HG03432 (cell line): ENCODE measurements at regions not wholly inside any gene's neighbourhood (a gene's known extent, or its start where the extent isn't known, plus 50 kb on each side); places are given as distances from the start of the nearest gene placed in this dataset.

ENCODE experiments used
- ATAC-seq: cut with Tn5 transposase; IDR thresholded peaks from one replicate; pipeline ENCODE4 v1.9.1; 2021; ENCODE audit warnings: mild to moderate bottlenecking, moderate library complexity; ENCODE audit not compliant: unreplicated experiment

- ATAC-seq: no peak
Observed at GRCh38 chr2:139359818-139360217, 579.6 kb upstream of the NXPH2 start.

DNA sequence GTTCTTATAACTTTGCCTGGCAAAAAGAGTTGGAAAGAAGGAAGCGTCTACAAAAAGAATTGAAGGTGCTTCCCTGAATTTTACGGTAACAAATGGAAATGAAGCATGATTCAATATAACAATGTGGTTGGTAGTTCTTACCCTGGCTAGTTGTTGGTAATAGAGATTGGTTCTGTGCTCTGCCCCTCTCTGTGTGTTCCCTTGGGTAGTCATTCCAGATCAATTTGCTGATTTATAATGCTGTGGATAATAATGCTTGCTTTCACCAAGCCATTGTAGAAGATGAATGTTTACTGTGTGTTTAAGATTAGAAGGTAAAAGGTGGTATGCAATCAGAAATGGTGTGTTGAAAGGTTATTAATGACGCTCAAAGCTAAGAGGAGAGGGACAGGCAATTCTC is 577.8 kb upstream of the NXPH2 start:
- no peak for ATAC-seq

DNA sequence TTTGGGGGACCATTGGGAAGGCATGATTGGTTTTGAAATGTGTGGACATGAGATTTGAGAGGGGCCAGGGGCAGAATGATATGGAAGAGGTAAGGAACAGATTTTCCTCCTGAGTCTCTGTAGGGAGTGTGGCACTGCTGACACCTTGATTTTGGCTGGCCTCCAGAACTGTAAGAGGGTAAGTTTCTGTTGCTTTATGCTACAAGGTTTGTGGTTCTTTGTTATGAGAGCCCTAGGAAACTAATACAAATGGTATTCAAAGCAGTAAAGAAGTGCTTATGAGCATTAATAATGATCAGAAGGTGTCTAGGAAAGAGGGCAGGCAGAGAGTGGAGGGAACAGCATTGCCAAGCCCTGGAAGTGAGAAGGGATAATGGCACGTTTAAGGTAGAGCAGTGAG is 574.3 kb upstream of the NXPH2 start:
- ATAC-seq: no peak

GRCh38 chr2:139353874-139354273 is 573.7 kb upstream of the NXPH2 start:
- no peak for ATAC-seq

GRCh38 chr2:139317259-139317658 is 537.1 kb upstream of the NXPH2 start:
- ATAC-seq: no peak

- ATAC-seq: no peak
Observed at GRCh38 chr2:139314059-139314458, 533.9 kb upstream of the NXPH2 start.

DNA sequence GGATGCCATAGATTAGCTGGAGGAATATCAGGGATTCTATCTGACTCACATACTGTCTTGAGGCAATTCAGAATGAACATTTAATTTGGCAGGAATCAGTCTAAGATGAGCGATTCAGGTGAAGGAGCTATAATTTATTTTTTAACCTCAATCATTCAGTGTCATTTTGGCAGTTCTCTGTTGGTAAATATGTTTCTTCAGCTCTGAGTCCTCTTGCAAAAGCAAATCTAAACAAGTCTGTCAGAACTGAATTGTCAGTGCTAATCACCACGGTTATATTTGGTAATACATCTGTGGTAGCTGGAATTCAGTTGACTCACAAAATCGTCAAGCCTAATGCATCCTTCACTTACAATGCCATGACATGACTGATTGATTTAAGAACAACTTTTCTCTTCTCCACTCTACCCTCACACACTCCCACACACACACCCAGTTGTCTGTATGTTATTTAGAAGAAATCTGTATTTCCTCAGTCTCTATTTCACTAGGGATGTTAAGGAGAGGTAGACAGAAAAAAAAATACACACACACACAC is 516.6 kb upstream of the NXPH2 start:
- ATAC-seq: no peak

- ATAC-seq: no peak
Observed at GRCh38 chr2:139293992-139294548, 513.9 kb upstream of the NXPH2 start.

DNA sequence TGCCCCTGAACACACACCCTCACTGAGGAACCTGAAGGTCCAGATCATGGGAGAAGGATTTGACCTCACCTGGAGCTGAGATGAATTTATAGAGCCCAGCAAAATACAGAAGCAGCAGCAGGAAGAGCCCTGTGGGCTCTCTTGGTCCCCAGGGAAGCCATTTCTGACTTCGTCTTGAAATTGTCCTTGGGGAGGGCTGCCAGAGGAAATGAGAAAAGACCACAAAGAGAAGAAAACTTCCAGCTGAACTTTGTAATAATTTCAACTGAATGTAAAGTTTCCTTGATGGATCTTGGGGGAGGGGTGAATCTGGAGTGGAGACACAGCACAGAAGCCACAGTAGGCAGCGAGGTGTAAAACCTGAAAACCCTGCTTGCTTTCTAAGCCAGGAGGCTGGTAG is 500.9 kb upstream of the NXPH2 start:
- ATAC-seq: no peak

DNA sequence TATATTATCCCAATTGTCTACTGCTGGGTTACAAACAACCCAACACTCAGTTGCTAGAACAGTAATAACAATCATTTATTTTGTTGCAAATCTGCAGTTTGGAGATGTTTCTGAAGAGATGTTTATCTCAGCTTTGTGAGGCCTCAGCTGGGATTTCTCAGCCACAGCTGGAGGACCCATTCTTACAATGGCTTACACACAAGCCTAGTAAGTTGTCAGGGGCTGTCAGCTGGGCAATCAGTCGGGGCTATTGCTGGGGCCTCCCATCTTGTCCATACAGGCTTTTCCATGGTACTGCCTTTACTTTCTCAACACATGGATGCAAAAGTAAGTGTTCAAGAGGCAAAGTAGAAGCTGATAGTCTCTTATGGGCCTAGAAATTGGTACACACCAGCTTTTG is 491.7 kb upstream of the NXPH2 start:
- no peak for ATAC-seq

DNA sequence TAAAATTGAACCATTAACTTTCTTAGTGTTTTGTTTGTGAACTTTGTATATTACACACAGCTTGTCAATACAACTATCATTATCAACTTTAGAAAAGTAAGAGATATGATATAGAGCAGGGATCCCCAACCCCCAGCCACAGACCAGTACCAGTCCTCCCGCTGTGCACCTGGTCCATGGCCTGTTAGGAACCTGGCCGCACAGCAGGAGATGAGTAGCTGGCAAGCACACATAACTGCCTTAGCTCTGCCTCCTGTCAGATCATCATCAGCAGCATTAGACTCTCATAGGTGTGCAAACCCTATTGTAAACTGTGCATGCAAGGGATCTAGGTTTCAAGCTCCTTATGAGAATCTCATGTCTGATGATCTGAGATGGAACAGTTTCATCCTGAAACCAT is 491.0 kb upstream of the NXPH2 start:
- ATAC-seq: no peak

DNA sequence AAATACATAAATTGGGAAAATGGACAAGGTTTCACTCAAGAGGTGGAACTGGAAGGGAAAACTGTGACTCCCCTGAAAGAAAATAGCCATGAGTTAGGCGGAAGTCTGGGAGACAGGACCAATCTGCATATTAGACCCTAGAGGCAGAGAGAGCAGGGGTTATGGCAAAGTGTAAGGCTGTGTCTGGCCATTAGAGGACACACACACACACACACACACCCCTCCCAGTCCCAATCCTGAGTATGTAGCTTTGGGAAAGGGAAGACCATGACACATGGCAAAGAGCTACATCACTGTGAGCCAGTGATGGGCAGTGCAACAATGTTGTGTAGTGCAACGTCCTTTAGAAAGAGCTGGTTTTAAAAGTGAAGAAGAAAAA is 479.9 kb upstream of the NXPH2 start:
- ATAC-seq: no peak

- no peak for ATAC-seq
Observed at GRCh38 chr2:139259422-139260051, 479.3 kb upstream of the NXPH2 start.

DNA sequence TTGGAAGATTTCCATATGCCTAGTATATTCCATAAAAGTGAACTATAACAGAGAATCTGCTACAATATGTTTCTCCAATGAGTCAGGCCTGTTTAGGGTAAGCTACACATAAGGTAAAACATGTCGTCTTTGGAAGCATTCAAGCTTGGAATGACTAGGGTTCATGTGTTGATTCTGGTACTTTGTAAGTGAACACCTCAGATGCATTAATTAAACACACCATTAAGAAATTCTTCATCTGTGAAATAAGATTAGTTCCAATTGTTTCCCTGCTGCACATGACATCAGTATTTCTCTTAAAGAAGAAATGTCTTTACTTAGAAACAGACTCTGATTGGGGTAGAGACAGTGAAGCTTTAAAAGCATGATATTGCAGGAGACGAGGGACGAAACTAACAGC is 461.1 kb upstream of the NXPH2 start:
- ATAC-seq: no peak

- ATAC-seq: no peak
Observed at GRCh38 chr2:139237023-139237422, 456.8 kb upstream of the NXPH2 start.

GRCh38 chr2:139230881-139231280 is 450.7 kb upstream of the NXPH2 start:
- ATAC-seq: no peak

DNA sequence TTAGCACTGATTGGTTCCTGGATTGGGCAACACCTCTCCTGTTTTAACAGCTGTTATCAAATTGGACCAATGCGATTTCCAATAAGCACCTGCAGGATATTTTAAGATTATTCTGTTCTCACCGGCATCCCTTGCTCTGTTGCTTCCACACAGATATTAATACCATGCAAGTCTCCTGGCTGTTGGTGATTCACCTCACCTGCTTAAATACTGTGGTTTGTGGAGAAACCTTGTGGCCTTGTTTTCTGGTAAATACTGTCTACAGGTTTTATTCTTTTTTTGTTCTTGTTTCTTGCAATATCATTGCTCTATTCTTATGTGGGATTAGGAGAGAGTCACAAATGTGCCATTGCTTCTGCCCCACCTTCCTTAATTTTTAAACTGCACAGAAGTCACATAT is 448.1 kb upstream of the NXPH2 start:
- ATAC-seq: no peak

DNA sequence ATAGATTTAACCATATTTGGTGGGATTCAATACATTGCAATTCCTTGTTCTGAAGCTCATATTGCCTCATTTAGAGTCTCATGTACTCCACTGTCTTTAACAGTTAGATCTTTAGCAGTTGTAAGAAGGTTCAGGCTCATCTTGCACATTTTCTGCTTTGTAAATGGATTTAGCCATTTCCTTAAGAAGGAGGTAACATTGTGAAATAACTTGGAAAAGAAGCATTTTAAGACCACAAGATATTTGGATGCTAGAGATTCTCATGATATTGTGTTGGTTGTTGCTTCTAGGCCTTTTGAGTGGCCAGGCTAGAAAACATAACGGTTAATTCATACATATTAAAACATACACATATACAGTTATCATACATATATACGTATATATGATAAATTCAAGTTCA is 445.8 kb upstream of the NXPH2 start:
- no peak for ATAC-seq

GRCh38 chr2:139218181-139218580 is 438.0 kb upstream of the NXPH2 start:
- no peak for ATAC-seq

DNA sequence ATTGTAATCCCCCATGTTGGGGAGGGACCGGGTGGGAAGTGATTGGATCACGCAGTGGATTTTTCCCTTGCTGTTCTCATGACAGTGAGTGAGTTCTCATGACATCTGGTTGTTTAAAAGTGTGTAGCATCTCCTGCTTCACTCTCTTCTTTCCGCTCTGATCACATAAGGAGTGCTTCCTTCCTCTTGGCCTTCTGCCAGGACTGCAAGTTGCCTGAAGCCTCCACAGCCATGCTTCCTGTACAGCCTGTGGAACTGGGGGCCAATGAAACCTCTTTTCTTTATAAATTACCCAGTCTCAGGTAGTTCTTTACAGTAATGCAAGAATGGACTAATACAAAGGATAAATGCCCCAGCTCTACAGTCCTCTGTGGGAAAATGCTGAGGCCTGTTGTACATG is 437.5 kb upstream of the NXPH2 start:
- ATAC-seq: no peak

DNA sequence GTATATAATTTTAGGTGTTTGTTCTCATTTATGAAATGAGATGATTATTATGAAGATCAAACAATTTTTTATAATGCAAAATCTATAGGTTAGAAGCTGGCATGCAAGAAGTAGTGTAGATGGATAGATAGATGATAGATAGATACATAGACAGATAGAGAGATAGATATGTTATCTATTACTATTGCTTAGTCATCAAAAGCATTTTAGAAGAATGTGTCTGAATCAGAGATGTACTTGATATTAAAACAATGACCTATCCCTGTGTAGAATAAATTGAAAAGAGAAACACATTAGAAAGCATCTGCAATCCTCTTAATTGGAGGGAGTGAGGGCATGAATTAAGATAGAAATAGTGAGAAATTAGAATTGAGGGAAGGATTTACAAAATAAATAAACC is 436.2 kb upstream of the NXPH2 start:
- no peak for ATAC-seq

GRCh38 chr2:139214801-139215200 is 434.6 kb upstream of the NXPH2 start:
- no peak for ATAC-seq

- no peak for ATAC-seq
Observed at GRCh38 chr2:139209586-139209985, 429.4 kb upstream of the NXPH2 start.
